Endothelial cell of umbilical vein (primary cell): ENCODE measurements at regions not wholly inside any gene's neighbourhood (a gene's known extent, or its start where the extent isn't known, plus 50 kb on each side); places are given as distances from the start of the nearest gene placed in this dataset.

Experiments used
- BruUV-seq: library from RNA; stranded (reverse); fragments of 400-500 nt; replicated peaks from 2 replicates; lab custom pipeline; 2021; lab: Mats Ljungman, UMichigan
- CTCF ChIA-PET: fragments of 300-600, 350-600 bp; sonication (Branson Sonifier 250); formaldehyde crosslinking; loops from one replicate; lab custom pipeline; 2021; ENCODE audit warnings: antibody characterized with exemption, inconsistent platforms; lab: Charles Lee
- POLR2A ChIA-PET: fragments of 300-600, 350-600 bp; sonication (Branson Sonifier 250); formaldehyde crosslinking; loops from one replicate; lab custom pipeline; 2021; ENCODE audit warnings: antibody characterized with exemption, inconsistent platforms; lab: Charles Lee
- DNase-seq: peaks from one replicate; pipeline ENCODE4 v3.0.0-alpha.2; 2011; ENCODE audit warnings: low read depth, low spot score
- FAIRE-seq: peaks from 2 replicates; lab custom pipeline; 2011; peaks lifted over from hg19 to GRCh38; lab: Jason Lieb, UNC
- H2AFZ ChIP-seq: 2 replicates; pipeline ENCODE4 v1.6.0; 2012; ENCODE audit warnings: low read depth, low read length, control low read depth, inconsistent platforms
- H3K27ac ChIP-seq: 2 replicates; pipeline ENCODE4 v1.5.1; 2011; ENCODE audit warnings: low read depth, mild to moderate bottlenecking, control low read depth, low read length, moderate library complexity; ENCODE audit not compliant: insufficient read depth
- H3K27me3 ChIP-seq, 2 experiments: 2 replicates each; pipeline versions ENCODE4 v1.6.0 to v1.6.1; 2011; ENCODE audit warnings: low read length in 2 of 2, mixed read lengths in 1 of 2; ENCODE audit not compliant: control insufficient read depth in 2 of 2, insufficient read depth in 2 of 2
- H3K36me3 ChIP-seq, 2 experiments: 2 replicates in 1 of 2; 3 replicates in 1 of 2; pipeline ENCODE4 v1.5.1; 2011; ENCODE audit warnings: low read length in 2 of 2, mild to moderate bottlenecking in 1 of 2, moderate library complexity in 1 of 2; ENCODE audit not compliant: control insufficient read depth in 2 of 2, insufficient read depth in 2 of 2; ENCODE audit errors: extremely low read depth in 1 of 2
- H3K4me1 ChIP-seq: 3 replicates; pipeline ENCODE4 v1.5.1; 2011; ENCODE audit warnings: mild to moderate bottlenecking, low read length; ENCODE audit not compliant: control insufficient read depth, insufficient read depth; ENCODE audit errors: extremely low read depth
- H3K4me2 ChIP-seq: 2 replicates; pipeline ENCODE4 v1.6.1; 2011; ENCODE audit warnings: low read length, control low read depth, mixed read lengths; ENCODE audit not compliant: insufficient read depth
- H3K4me3 ChIP-seq, 3 experiments: fragments of 200-600 bp in 1 of 3; sonication (generic), shearing (Covaris generic) in 1 of 3; replicated peaks in 1 of 3; 2 replicates each; pipeline ENCODE4 v1.5.1; 2011 to 2016; ENCODE audit warnings: control low read depth in 3 of 3, low read length in 3 of 3, mild to moderate bottlenecking in 2 of 3, inconsistent platforms in 1 of 3, low read depth in 1 of 3, moderate library complexity in 1 of 3; ENCODE audit not compliant: insufficient read depth in 1 of 3
- H3K79me2 ChIP-seq: 2 replicates; pipeline ENCODE4 v1.6.0; 2012; ENCODE audit warnings: low read length, inconsistent platforms; ENCODE audit not compliant: control insufficient read depth, insufficient read depth
- H3K9ac ChIP-seq: replicated peaks from 2 replicates; pipeline ENCODE3; 2011; ENCODE audit warnings: low read length, control low read depth; ENCODE audit not compliant: insufficient read depth; ENCODE audit errors: extremely low read depth
- H3K9me1 ChIP-seq: replicated peaks from 3 replicates; pipeline ENCODE4 v1.6.0; 2011; ENCODE audit warnings: mild to moderate bottlenecking, low read length; ENCODE audit not compliant: control insufficient read depth, insufficient read depth; ENCODE audit errors: extremely low read depth
- H3K9me3 ChIP-seq: replicated peaks from 2 replicates; pipeline ENCODE4 v1.5.1; 2012; ENCODE audit warnings: low read length, inconsistent platforms; ENCODE audit not compliant: control insufficient read depth, insufficient read depth
- H4K20me1 ChIP-seq: replicated peaks from 2 replicates; pipeline ENCODE3; 2011; ENCODE audit warnings: mild to moderate bottlenecking, low read length; ENCODE audit not compliant: control insufficient read depth, insufficient read depth; ENCODE audit errors: extremely low read depth
- EZH2 ChIP-seq: IDR thresholded peaks from 2 replicates; pipeline ENCODE4 v1.6.1; 2012; ENCODE audit warnings: borderline replicate concordance, low read depth, mild to moderate bottlenecking, moderate library complexity, low read length, inconsistent platforms; ENCODE audit not compliant: severe bottlenecking
- FOS ChIP-seq: IDR thresholded peaks from 2 replicates; pipeline ENCODE4 v1.6.1; 2011; ENCODE audit warnings: mild to moderate bottlenecking, low read length, moderate library complexity, borderline replicate concordance; ENCODE audit not compliant: insufficient read depth
- GATA2 ChIP-seq: IDR thresholded peaks from 2 replicates; pipeline ENCODE4 v1.7.0; 2011; ENCODE audit warnings: low read depth, mild to moderate bottlenecking, moderate library complexity, mixed read lengths, low read length; ENCODE audit not compliant: insufficient read length, insufficient read depth
- JUN ChIP-seq: IDR thresholded peaks from 2 replicates; pipeline ENCODE4 v1.6.1; 2011; ENCODE audit warnings: borderline replicate concordance, low read depth; ENCODE audit not compliant: insufficient read length, insufficient read depth
- MYC ChIP-seq: IDR thresholded peaks from one replicate; pipeline ENCODE4 v1.6.1; 2011; ENCODE audit warnings: mild to moderate bottlenecking, low read depth, low read length
- POLR2A ChIP-seq: IDR thresholded peaks from 2 replicates; pipeline ENCODE4 v1.6.1; 2012; ENCODE audit warnings: low read depth, mild to moderate bottlenecking, control low read depth, low read length
- POLR2AphosphoS5 ChIP-seq: IDR thresholded peaks from 2 replicates; pipeline ENCODE4 v1.6.1; 2012; ENCODE audit warnings: low read depth, mild to moderate bottlenecking, control low read depth, low read length, moderate library complexity; ENCODE audit not compliant: insufficient read depth
- dilution Hi-C: fragments of 300-500 bp; cut with MboI; formaldehyde crosslinking; loops from one replicate; pipeline ENCODE4 v1.15.0; 2019; ENCODE audit warnings: low sequenced_read_pairs; ENCODE audit not compliant: extremely low pct_ligation_motif_present
- intact Hi-C: fragments of 100-400 bp; cut with micrococcal nuclease; formaldehyde crosslinking; loops from one replicate; pipeline ENCODE4 v1.10.0; 2022
- TF ChIP-seq, protein P1 (sequence below): IDR thresholded peaks from 2 replicates; pipeline ENCODE4 v1.6.1; 2011; ENCODE audit not compliant: insufficient read depth, insufficient read length
- TF ChIP-seq, protein P2 (sequence below), 2 donors: IDR thresholded peaks; 1 replicate in 1 of 2; 2 replicates in 1 of 2; pipeline ENCODE4 v1.5.1; 2011; ENCODE audit warnings: low read length in 2 of 2, mild to moderate bottlenecking in 2 of 2, moderate library complexity in 2 of 2, control low read depth in 1 of 2, inconsistent platforms in 1 of 2, low read depth in 1 of 2; ENCODE audit not compliant: insufficient read depth in 1 of 2; ENCODE audit errors: extremely low read depth in 1 of 2

DNA sequence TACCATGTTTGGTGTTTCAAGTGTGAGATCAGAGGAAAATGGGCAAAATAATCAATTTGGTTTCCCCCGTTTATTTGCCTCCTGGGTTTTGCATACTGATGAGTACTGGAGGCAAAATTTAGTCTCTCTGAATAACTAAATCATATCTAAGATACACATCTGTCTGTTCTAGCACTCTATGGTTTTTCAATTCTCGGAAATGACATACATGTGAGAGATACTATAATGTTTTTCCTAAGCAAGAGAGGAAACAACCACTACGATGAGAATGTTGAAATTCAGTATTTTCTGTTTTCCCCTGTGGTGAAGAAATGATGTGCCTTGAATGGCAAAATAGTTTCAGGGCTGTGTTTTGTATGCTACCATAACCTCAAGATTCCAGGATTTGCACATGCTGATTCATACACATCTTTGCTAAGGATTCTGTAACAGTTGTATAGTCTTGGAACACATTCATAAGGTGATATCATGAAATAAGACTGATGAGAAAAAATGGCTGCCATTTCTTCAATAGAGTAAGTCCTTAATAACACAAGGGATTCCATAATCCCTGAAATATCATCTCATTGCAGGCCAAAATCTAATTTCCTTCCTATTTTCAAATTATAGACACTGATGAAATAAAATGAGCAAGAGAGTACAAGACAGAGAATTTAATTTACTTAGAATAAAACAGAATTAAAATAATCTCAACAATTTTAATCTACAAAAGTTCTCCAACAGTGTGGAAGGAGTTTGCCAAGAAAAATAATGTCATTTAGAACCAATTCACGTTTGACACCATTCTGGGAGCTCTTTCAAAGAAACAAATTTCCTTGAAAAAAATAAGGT is 316.6 kb downstream of the FIGN start:
- POLR2A ChIA-PET, result no interaction called here
- intact Hi-C loops (no loop called here), dilution Hi-C loops (no loop called here)

DNA sequence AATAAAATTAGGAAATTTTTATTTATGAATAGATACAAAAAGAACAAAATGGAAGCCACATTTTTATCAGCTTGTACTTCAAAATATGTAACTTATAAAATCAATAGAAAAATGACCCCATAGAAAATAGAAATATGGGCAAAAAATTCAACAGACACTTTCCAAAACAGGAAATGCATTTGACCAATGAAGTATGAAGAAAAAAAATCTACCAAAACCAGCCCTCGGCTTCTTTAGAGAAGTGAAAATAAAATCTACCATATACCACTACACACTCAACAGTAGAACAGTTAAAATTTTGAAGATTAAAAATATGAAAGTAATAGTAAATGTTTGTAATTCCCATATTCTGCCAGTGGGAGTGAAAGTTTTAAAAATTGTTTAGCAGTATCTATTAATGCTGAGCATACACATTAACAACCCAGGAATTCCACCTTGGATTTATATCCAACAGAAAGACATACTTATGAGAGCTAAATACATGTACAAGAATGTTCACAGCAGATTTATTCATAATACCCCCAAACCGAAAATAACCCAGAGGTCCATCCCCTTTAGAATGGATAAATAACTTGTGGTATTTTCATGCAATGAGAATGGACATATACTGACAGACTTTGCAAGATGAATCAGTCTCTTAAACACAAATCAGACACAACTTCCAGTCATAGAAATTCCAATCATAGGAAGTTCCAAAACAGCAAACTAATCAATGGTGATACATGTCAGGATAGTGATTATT is 318.0 kb downstream of the FIGN start:
- ChIA-PET POLR2A (no interaction called here), CTCF (no interaction called here)
- H3K4me3 ChIP-seq, result no peak overlapping the region
- peaks cover 2% of the 10 kb centered on the region for H3K4me1 ChIP-seq
- no peaks in the 10 kb centered on the region for H3K9me1 ChIP-seq
- no peak for TF ChIP-seq MYC
- no peak for TF ChIP-seq GATA2
- no peak for TF ChIP-seq JUN
- no peak for TF ChIP-seq POLR2AphosphoS5
- TF ChIP-seq, protein P1, sequence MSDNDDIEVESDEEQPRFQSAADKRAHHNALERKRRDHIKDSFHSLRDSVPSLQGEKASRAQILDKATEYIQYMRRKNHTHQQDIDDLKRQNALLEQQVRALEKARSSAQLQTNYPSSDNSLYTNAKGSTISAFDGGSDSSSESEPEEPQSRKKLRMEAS, result no peak
- TF ChIP-seq POLR2A, result no peak
- TF ChIP-seq EZH2, result no peak
- TF ChIP-seq, protein P2, sequence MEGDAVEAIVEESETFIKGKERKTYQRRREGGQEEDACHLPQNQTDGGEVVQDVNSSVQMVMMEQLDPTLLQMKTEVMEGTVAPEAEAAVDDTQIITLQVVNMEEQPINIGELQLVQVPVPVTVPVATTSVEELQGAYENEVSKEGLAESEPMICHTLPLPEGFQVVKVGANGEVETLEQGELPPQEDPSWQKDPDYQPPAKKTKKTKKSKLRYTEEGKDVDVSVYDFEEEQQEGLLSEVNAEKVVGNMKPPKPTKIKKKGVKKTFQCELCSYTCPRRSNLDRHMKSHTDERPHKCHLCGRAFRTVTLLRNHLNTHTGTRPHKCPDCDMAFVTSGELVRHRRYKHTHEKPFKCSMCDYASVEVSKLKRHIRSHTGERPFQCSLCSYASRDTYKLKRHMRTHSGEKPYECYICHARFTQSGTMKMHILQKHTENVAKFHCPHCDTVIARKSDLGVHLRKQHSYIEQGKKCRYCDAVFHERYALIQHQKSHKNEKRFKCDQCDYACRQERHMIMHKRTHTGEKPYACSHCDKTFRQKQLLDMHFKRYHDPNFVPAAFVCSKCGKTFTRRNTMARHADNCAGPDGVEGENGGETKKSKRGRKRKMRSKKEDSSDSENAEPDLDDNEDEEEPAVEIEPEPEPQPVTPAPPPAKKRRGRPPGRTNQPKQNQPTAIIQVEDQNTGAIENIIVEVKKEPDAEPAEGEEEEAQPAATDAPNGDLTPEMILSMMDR (IDR thresholded peaks at IDR 0.05; ENCODE audit: extremely low read depth in 1 of 2, insufficient read depth in 1 of 2, low read depth in 1 of 2, low read length in 2 of 2), result no peak
- TF ChIP-seq FOS, result no peak
- no peaks in the 10 kb centered on the region for H3K36me3 ChIP-seq
- intact Hi-C loops (no loop called here), dilution Hi-C loops (no loop called here)
- H4K20me1 ChIP-seq, result no peaks in the 10 kb centered on the region
- FAIRE-seq (no peak), DNase-seq (no peak)
- no peaks in the 10 kb centered on the region for H3K27me3 ChIP-seq
- H3K4me2 ChIP-seq, result no peak overlapping the region
- BruUV-seq, result no TSS peak
- no peaks in the 10 kb centered on the region for H3K9me3 ChIP-seq
- no peak overlapping the region for H3K9ac ChIP-seq
- H2AFZ ChIP-seq, result no peak overlapping the region
- no peak overlapping the region for H3K27ac ChIP-seq
- H3K79me2 ChIP-seq, result no peaks in the 10 kb centered on the region

More for the DNA sequence above, 316.6 kb downstream of the FIGN start:
- Histone ChIP-seq H3K79me2 (no peaks in the 10 kb centered on the region), H3K4me3 (no peak overlapping the region), H4K20me1 (no peaks in the 10 kb centered on the region), H3K4me2 (no peak overlapping the region), H3K9me1 (no peaks in the 10 kb centered on the region), H3K27ac (no peak overlapping the region), H3K36me3 (no peaks in the 10 kb centered on the region), H2AFZ (no peak overlapping the region), H3K27me3 (no peaks in the 10 kb centered on the region), H3K9me3 (no peaks in the 10 kb centered on the region), H3K4me1 (peaks cover 2% of the 10 kb centered on the region), H3K9ac (no peak overlapping the region)
- BruUV-seq, result no TSS peak
- CTCF ChIA-PET, result no interaction called here
- FAIRE-seq (no peak), DNase-seq (peak; percentile 17)
- TF ChIP-seq, protein P1, result no peak
- peak; percentile 62 for TF ChIP-seq GATA2
- peak; percentile 25 for TF ChIP-seq FOS
- TF ChIP-seq JUN, result no peak
- TF ChIP-seq EZH2, result no peak
